DND-41 (cell line): ENCODE measurements at regions not wholly inside any gene's neighbourhood (a gene's known extent, or its start where the extent isn't known, plus 50 kb on each side); places are given as distances from the start of the nearest gene placed in this dataset.

Experiments used
- EZH2 ChIP-seq: IDR thresholded peaks from 3 replicates; pipeline ENCODE4 v1.6.1; 2012; ENCODE audit warnings: borderline replicate concordance, low read depth, mild to moderate bottlenecking, moderate library complexity, low read length, inconsistent platforms; ENCODE audit not compliant: severe bottlenecking
- TF ChIP-seq, protein P1 (sequence below): IDR thresholded peaks from 2 replicates; pipeline ENCODE4 v1.5.1; 2012; ENCODE audit warnings: borderline replicate concordance, low read length, moderate library complexity, mild to moderate bottlenecking; ENCODE audit not compliant: poor library complexity, severe bottlenecking; ENCODE audit errors: extremely low read depth

GRCh38 chr16:48822431-48822830 is 212.5 kb upstream of the N4BP1 start:
- TF ChIP-seq, protein P1, sequence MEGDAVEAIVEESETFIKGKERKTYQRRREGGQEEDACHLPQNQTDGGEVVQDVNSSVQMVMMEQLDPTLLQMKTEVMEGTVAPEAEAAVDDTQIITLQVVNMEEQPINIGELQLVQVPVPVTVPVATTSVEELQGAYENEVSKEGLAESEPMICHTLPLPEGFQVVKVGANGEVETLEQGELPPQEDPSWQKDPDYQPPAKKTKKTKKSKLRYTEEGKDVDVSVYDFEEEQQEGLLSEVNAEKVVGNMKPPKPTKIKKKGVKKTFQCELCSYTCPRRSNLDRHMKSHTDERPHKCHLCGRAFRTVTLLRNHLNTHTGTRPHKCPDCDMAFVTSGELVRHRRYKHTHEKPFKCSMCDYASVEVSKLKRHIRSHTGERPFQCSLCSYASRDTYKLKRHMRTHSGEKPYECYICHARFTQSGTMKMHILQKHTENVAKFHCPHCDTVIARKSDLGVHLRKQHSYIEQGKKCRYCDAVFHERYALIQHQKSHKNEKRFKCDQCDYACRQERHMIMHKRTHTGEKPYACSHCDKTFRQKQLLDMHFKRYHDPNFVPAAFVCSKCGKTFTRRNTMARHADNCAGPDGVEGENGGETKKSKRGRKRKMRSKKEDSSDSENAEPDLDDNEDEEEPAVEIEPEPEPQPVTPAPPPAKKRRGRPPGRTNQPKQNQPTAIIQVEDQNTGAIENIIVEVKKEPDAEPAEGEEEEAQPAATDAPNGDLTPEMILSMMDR, result no peak
- TF ChIP-seq EZH2, result no peak
